ENCODE measurements at regions not wholly inside any gene's neighbourhood (a gene's known extent, or its start where the extent isn't known, plus 50 kb on each side); places are given as distances from the start of the nearest gene placed in this dataset.
A peak's percentile ranks its signal among the peaks of the same experiment; 100 is the strongest.

GRCh38 chr1:4371849-4372248 is 282.6 kb upstream of the AJAP1 start:
- no peak for DNase-seq (ENCODE audit: low spot score)

DNA sequence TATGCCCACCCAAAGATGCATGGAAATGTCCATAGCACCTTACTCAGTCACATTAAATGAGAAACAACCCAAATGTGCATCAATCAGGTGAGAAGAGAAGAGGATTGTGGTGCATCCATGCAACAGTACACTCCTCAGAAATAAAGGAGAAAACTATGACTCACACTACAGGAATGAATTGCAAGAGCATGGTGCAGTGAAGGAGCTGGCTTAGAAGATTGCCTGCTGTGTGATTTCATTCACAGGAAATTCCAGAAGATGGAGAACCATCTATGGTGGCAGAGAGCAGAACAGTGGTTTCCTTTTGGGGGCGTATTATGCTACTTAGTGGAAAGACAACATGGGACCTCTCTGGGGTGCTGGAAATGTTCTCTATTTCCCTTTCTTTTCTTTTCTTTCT is 278.6 kb upstream of the AJAP1 start:
- no peak for DNase-seq (ENCODE audit: low spot score)

DNA sequence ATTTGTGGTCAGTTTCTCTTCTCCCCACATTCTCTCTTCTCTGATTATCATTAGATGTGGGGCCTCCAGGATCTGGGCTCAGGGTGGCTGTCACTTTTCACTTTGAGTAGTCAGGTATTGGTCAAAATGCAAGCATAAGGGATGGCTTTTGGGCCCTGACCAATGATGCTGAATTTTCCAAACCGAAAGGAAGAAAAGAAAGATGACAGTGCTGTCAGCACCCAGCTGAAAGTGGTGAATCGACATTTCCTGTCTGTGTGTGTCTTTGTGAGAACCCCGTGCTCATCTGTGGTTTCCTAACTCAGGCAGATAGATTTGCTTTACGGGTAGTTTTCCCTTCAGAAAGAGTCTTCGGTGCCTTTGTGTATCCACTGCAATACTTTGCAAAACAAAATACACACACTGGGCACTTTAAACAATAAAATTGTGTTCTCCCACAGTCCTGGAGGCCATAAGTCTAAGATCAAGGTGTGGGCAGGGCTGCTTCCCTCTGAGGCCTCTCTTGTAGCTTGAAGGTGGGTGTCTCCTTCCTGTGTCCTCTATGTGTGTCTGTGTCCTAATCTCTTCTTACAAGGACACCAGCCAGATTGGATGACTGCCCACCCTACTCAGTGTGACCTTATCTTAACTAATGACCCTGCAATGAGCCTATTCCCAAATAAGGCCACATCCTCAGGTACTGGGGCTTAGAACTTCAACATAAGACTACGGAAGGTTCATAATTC is 274.8 kb upstream of the AJAP1 start:
- DNase-seq (ENCODE audit: low spot score): no peak

- no peak for DNase-seq (ENCODE audit: low spot score)
These were observed 273.7 kb upstream of the AJAP1 start for GRCh38 chr1:4380564-4381168.

DNA sequence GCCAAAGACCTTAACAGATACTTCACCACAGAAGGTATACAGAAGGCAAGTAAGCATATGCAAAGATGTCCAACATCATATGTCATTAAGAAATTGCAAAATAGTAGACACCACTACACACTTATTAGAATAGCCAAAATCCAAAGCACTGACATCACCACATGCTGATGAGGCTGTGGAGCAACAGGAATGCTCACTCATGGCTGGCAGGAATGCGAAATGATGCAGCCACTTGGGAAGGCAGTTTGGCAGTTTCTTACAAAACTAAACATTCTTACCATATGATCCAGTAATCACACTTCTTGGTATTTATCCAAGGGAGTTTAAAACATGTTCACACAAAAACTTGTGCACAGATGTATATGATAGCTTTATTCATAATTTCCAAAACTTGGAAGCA is 261.2 kb upstream of the AJAP1 start:
- DNase-seq (ENCODE audit: low spot score): no peak

DNA sequence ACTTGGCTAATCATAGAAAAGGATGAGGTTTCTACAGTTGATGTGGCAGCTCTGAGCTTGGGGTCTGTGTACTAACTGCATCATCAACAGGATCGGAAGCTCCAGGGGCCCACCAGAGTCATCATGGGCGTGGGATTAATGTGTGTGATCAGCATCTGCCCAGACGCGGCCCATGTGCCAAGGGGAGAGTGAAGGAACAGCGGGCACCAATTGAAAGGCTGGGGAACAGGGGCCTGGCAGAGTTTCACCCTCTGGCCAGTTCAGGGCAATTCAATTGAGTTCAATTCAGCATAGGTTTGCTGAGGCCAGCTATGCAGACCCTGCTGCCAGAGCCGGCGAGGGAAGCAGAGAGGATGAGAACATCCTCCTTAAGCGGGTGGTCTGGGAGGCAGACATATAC is 260.0 kb upstream of the AJAP1 start:
- DNase-seq (ENCODE audit: low spot score): no peak

- DNase-seq (ENCODE audit: low spot score): no peak
These were observed 259.3 kb upstream of the AJAP1 start for GRCh38 chr1:4395158-4395557.

DNA sequence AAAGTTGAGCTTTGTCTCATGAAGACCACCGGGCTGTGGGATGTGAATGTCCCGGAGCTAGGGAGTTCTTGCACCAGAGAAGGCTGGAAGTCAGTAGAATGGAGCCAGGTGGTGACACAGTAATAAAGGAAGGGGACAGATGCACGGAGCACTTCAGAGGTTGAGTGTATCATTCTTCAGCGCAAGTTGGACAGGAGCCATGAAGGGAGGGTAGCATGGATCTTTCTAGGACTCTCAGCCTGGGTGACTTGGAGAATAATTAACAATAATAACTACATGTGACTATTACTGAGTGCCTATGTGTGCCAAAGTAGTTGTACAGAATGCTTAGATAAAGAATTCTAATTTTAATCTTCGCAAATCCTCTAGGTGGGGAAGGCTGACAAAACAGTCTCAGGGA is 258.7 kb upstream of the AJAP1 start:
- no peak for DNase-seq (ENCODE audit: low spot score)

- no peak for DNase-seq (ENCODE audit: low spot score)
These were observed 257.9 kb upstream of the AJAP1 start for GRCh38 chr1:4396551-4396950.

GRCh38 chr1:4397196-4397595 is 257.2 kb upstream of the AJAP1 start:
- no peak for DNase-seq (ENCODE audit: low spot score)

GRCh38 chr1:4402032-4402431 is 252.4 kb upstream of the AJAP1 start:
- DNase-seq (ENCODE audit: low spot score): no peak

- no peak for DNase-seq (ENCODE audit: low spot score)
These were observed 249.4 kb upstream of the AJAP1 start for GRCh38 chr1:4404854-4405590.

- DNase-seq (ENCODE audit: low spot score): no peak
These were observed 246.6 kb upstream of the AJAP1 start for GRCh38 chr1:4407851-4408250.

DNA sequence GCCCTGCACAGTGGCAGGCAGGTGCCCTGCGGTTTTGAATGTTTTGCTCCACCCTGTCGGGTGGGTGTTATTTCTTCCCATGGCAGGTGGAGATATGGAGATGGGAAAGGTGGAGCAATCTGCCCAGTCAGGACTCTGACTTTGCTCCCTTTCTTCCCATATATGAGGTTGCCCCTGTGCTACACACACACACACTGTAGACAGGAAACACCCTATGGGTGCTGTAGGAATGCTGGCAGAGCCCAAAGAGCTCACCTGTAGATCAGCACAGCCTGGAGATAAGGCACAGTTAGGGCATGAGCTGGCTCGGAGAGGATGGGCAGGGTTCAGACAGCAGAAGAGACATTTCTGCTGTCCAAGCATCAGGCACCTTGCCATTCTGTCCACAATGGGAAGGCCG is 246.0 kb upstream of the AJAP1 start:
- DNase-seq (ENCODE audit: low spot score): no peak

DNA sequence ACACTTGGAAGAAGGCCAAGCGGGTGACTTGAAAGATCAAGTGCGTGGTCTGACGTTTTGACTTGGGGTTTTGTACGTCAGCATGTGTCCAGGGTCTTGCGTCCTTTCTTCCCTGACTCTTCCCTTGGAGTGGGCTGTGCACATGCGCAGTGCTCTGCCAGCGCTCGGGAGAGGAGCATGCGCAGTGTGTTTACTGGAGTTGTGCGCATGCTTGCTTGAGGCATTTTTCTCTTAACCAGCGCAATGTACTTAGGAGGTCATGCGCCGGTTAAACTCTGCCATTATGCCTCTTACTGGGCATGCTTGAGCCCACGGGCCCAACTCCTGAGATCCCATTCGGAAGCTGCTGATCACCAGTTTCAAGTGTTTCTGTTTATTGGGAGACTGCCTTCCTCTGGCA is 242.5 kb upstream of the AJAP1 start:
- DNase-seq (ENCODE audit: low spot score): no peak

DNA sequence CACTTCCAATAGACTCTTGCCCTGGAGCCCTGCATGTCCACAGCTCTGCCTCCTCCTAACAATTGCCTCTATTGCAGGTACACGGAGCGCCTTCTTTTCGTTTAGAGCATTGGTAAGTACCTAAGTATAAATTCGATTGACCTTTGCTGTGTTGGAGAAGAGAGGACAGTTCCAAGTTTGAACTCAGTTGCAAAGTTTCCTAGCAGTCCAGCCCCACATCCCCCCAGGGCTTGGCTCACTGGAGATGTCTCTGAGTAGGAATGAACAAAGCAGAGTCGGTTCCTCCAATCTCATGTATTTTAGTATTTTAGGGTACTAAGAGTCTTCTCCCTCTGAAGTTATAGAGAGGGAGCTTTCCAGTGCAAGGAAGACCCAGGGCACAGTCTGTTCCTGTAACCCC is 238.9 kb upstream of the AJAP1 start:
- DNase-seq (ENCODE audit: low spot score): no peak

GRCh38 chr1:4416189-4416588 is 238.2 kb upstream of the AJAP1 start:
- DNase-seq (ENCODE audit: low spot score): no peak

GRCh38 chr1:4418021-4418420 is 236.4 kb upstream of the AJAP1 start:
- no peak for DNase-seq (ENCODE audit: low spot score)

DNA sequence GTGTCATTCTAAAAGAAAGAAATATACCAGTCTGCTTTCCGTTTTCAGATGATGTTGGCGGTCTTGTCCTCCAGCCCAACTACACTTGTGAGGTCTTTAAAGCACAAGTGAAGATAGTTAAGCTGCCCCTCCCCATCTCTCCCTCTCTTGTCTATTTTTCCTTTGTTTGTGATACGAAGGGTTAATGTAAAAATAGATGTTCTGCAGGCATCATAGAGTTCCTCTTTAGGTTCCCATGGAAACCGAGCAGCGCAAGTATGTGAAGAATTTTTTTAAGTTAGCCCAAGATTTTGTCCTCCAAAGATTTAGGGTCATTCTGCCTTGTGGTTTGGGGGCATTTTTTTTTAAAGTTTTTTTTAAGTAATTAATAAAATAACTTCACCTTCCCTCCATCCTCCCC is 232.4 kb upstream of the AJAP1 start:
- DNase-seq (ENCODE audit: low spot score): no peak

- no peak for DNase-seq (ENCODE audit: low spot score)
These were observed 231.7 kb upstream of the AJAP1 start for GRCh38 chr1:4422504-4423289.

DNA sequence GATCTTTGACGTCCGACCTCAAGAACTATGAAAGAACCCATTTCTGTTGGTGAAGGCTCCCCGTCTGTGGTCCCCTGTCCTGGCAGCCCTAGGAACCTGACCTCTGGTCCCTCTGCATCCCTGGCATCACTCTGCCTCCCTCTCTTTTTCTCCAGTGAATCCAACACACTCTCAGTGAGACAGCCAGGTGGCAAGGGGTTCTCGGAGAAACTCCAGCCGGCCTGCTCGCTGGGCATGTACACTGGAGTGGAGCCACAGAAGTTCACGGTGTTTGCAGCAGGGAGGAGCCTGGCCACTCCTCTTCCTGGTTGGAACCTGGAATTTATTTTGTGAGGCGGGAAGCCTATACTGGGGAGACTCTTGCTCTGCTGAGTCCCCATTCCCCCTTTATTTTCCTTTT is 230.2 kb upstream of the AJAP1 start:
- DNase-seq (ENCODE audit: low spot score): no peak

DNA sequence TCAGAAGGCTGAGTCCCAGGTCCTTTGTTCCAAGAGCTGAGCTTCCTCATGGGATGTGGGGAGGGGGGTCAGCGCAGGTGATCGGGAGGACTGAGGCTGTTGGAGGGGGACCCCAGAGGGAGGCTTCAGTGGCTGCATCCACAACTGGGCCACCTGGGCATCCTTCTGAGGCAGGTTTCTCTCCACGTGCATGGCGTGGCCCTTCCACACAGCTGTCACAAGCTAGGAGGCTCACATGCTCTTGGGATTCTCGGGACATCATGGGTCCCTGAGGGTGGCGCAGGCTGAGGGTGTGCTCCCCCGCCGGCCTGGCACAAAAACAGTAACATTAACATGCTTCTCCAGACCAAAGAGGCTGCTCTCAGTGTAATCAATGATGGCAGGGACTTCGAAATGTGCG is 229.6 kb upstream of the AJAP1 start:
- no peak for DNase-seq (ENCODE audit: low spot score)

- peak; percentile 3 for DNase-seq (ENCODE audit: low spot score)
These were observed 228.5 kb upstream of the AJAP1 start for GRCh38 chr1:4425892-4426291.
